ENCODE measurements at regions not wholly inside any gene's neighbourhood (a gene's known extent, or its start where the extent isn't known, plus 50 kb on each side); places are given as distances from the start of the nearest gene placed in this dataset.

GRCh38 chr6:128742900-128743299 is 140.0 kb upstream of the LAMA2 start:
- TF ChIP-seq CTCF (IDR thresholded peaks at IDR 0.05; ENCODE audit: low read depth, low read length, missing input control) (no peak), MAX (IDR thresholded peaks at IDR 0.05) (no peak), ZBTB33 (IDR thresholded peaks at IDR 0.05) (no peak), TAF1 (conservative IDR thresholded peaks at IDR 0.05) (no peak), FOXA2 (IDR thresholded peaks at IDR 0.05) (no peak), GABPA (IDR thresholded peaks at IDR 0.05 in 1 of 2, conservative IDR thresholded peaks at IDR 0.05 in 1 of 2) (no peak)

Measured in liver (tissue), 3 donors.